IMR-90 (cell line): ENCODE measurements at regions not wholly inside any gene's neighbourhood (a gene's known extent, or its start where the extent isn't known, plus 50 kb on each side); places are given as distances from the start of the nearest gene placed in this dataset.
A peak's percentile ranks its signal among the peaks of the same experiment; 100 is the strongest.

Experiments
- ATAC-seq: fragments of 200-7000 bp; cut with Tn5 transposase; 2 replicates; pipeline ENCODE4 v1.9.1; 2020; ENCODE audit warnings: low read depth, mild to moderate bottlenecking, moderate library complexity
- BruUV-seq: library from RNA; stranded (reverse); fragments of 400-500 nt; replicated peaks from 2 replicates; lab custom pipeline; 2021; lab: Mats Ljungman, UMichigan
- CTCF ChIA-PET: fragments of 300-600 bp; formaldehyde crosslinking; extraction: SDS; loops from one replicate; lab custom pipeline; 2021; ENCODE audit warnings: antibody characterized with exemption; lab: Yijun Ruan, JAX
- POLR2A ChIA-PET: fragments of 300-600 bp; sonication (Branson Sonifier 250); formaldehyde crosslinking; loops from one replicate; lab custom pipeline; 2022; ENCODE audit warnings: antibody characterized with exemption; ENCODE audit not compliant: unreplicated experiment; lab: Charles Lee
- DNase-seq: peaks from one replicate; pipeline ENCODE4 v3.0.0; 2013
- H2AFZ ChIP-seq: replicated peaks from 2 replicates; pipeline ENCODE3; 2013; ENCODE audit warnings: low read length, mild to moderate bottlenecking; ENCODE audit not compliant: poor library complexity
- H2AK5ac ChIP-seq: 2 replicates; pipeline ENCODE4 v1.6.1; 2013; ENCODE audit warnings: low read depth, low read length, inconsistent platforms
- H2AK9ac ChIP-seq: replicated peaks from 2 replicates; pipeline ENCODE3; 2013; ENCODE audit warnings: mild to moderate bottlenecking, low read depth, low read length, moderate library complexity; ENCODE audit not compliant: poor library complexity
- H2BK120ac ChIP-seq: 2 replicates; pipeline ENCODE4 v1.6.1; 2013; ENCODE audit warnings: low read depth, low read length, inconsistent platforms
- H2BK15ac ChIP-seq: 3 replicates; pipeline ENCODE4 v1.6.1; 2013; ENCODE audit warnings: low read depth, low read length, inconsistent platforms
- H2BK20ac ChIP-seq: 2 replicates; pipeline ENCODE4 v1.6.1; 2013; ENCODE audit warnings: low read depth, mild to moderate bottlenecking, inconsistent platforms, low read length, moderate library complexity
- H2BK5ac ChIP-seq: 2 replicates; pipeline ENCODE4 v1.6.1; 2013; ENCODE audit warnings: mild to moderate bottlenecking, low read depth, low read length, inconsistent platforms; ENCODE audit not compliant: poor library complexity, severe bottlenecking
- H3K14ac ChIP-seq: replicated peaks from 2 replicates; pipeline ENCODE4 v1.6.1; 2013; ENCODE audit warnings: low read depth, low read length, inconsistent platforms
- H3K18ac ChIP-seq: 2 replicates; pipeline ENCODE4 v1.6.1; 2013; ENCODE audit warnings: low read depth, low read length, control low read depth
- H3K23ac ChIP-seq: 2 replicates; pipeline ENCODE4 v1.6.1; 2013; ENCODE audit warnings: low read depth, low read length, inconsistent platforms
- H3K27ac ChIP-seq: 2 replicates; pipeline ENCODE4 v1.5.1; 2013; ENCODE audit warnings: mild to moderate bottlenecking, control low read depth, low read length; ENCODE audit not compliant: insufficient read depth
- H3K27me3 ChIP-seq: 2 replicates; pipeline ENCODE4 v1.6.1; 2013; ENCODE audit warnings: low read length; ENCODE audit not compliant: control insufficient read depth, insufficient read depth
- H3K36me3 ChIP-seq: 2 replicates; pipeline ENCODE4 v1.6.1; 2013; ENCODE audit warnings: low read length, mixed read lengths; ENCODE audit not compliant: control insufficient read depth, insufficient read depth
- H3K4ac ChIP-seq: 2 replicates; pipeline ENCODE4 v1.6.1; 2013; ENCODE audit warnings: low read depth, low read length, inconsistent platforms
- H3K4me1 ChIP-seq: 2 replicates; pipeline ENCODE4 v1.6.1; 2013; ENCODE audit warnings: low read length, mixed read lengths; ENCODE audit not compliant: control insufficient read depth, insufficient read depth
- H3K4me2 ChIP-seq: 2 replicates; pipeline ENCODE4 v1.6.1; 2013; ENCODE audit warnings: low read depth, mild to moderate bottlenecking, control low read depth, low read length, moderate library complexity
- H3K4me3 ChIP-seq: 2 replicates; pipeline ENCODE4 v1.5.1; 2013; ENCODE audit warnings: low read depth, mild to moderate bottlenecking, control low read depth, low read length, moderate library complexity; ENCODE audit not compliant: insufficient read depth
- H3K56ac ChIP-seq: 2 replicates; pipeline ENCODE4 v1.6.1; 2013; ENCODE audit warnings: low read length, inconsistent platforms; ENCODE audit not compliant: insufficient read depth; ENCODE audit errors: extremely low read depth
- H3K79me1 ChIP-seq, 2 experiments: 2 replicates each; pipeline ENCODE4 v1.6.1; 2013; ENCODE audit warnings: low read length in 2 of 2, inconsistent platforms in 1 of 2, low read depth in 1 of 2
- H3K9ac ChIP-seq: 2 replicates; pipeline ENCODE4 v1.6.1; 2013; ENCODE audit warnings: low read depth, low read length, control low read depth
- H3K9me1 ChIP-seq: 2 replicates; pipeline ENCODE4 v1.6.1; 2013; ENCODE audit warnings: low read length, inconsistent platforms; ENCODE audit not compliant: insufficient read depth
- H3K9me3 ChIP-seq: 2 replicates; pipeline ENCODE4 v1.6.1; 2013; ENCODE audit warnings: low read length; ENCODE audit not compliant: control insufficient read depth, insufficient read depth
- H4K20me1 ChIP-seq: 2 replicates; pipeline ENCODE4 v1.6.1; 2013; ENCODE audit warnings: low read length, inconsistent platforms; ENCODE audit not compliant: insufficient read depth
- H4K5ac ChIP-seq: 2 replicates; pipeline ENCODE4 v1.6.1; 2013; ENCODE audit warnings: mild to moderate bottlenecking, low read depth, low read length, control low read depth
- H4K8ac ChIP-seq, 2 experiments: 2 replicates each; pipeline ENCODE4 v1.6.1; 2013; ENCODE audit warnings: low read depth in 2 of 2, low read length in 2 of 2, control low read depth in 1 of 2, inconsistent platforms in 1 of 2
- H4K91ac ChIP-seq: 2 replicates; pipeline ENCODE4 v1.6.1; 2013; ENCODE audit warnings: low read depth, low read length, inconsistent platforms; ENCODE audit not compliant: insufficient read depth
- BHLHE40 ChIP-seq: fragments of 150-350 bp; IDR thresholded peaks from 2 replicates; pipeline ENCODE4 v1.6.1; 2016; ENCODE audit warnings: mild to moderate bottlenecking, low read depth, low read length
- CEBPB ChIP-seq: IDR thresholded peaks from 2 replicates; pipeline ENCODE4 v1.6.1; 2012; ENCODE audit warnings: low read depth, low read length, improper control_type of control experiment
- CHD1 ChIP-seq: IDR thresholded peaks from 2 replicates; pipeline ENCODE4 v1.6.1; 2012; ENCODE audit warnings: low read depth, low read length, improper control_type of control experiment
- FOS ChIP-seq: fragments of 150-350 bp; IDR thresholded peaks from 2 replicates; pipeline ENCODE4 v1.6.1; 2016; ENCODE audit warnings: low read depth, low read length
- MAFK ChIP-seq: IDR thresholded peaks from 2 replicates; pipeline ENCODE4 v1.6.1; 2012; ENCODE audit warnings: low read depth, low read length, improper control_type of control experiment
- MAZ ChIP-seq: IDR thresholded peaks from 2 replicates; pipeline ENCODE4 v1.6.1; 2012; ENCODE audit warnings: low read depth, mild to moderate bottlenecking, low read length, improper control_type of control experiment, moderate library complexity, borderline replicate concordance
- MXI1 ChIP-seq: IDR thresholded peaks from 2 replicates; pipeline ENCODE4 v1.6.1; 2012; ENCODE audit warnings: low read depth, mild to moderate bottlenecking, low read length, moderate library complexity, borderline replicate concordance
- NFE2L2 ChIP-seq: fragments of 150-350 bp; IDR thresholded peaks from 2 replicates; pipeline ENCODE4 v1.6.1; 2016; ENCODE audit warnings: low read depth, mild to moderate bottlenecking, low read length
- POLR2A ChIP-seq: IDR thresholded peaks from 2 replicates; pipeline ENCODE4 v1.6.1; 2012; ENCODE audit warnings: mild to moderate bottlenecking, low read depth, low read length
- RAD21 ChIP-seq: IDR thresholded peaks from 2 replicates; pipeline ENCODE4 v1.6.1; 2012; ENCODE audit warnings: low read length, improper control_type of control experiment
- RCOR1 ChIP-seq: IDR thresholded peaks from 2 replicates; pipeline ENCODE4 v1.6.1; 2012; ENCODE audit warnings: mild to moderate bottlenecking, low read length, improper control_type of control experiment; ENCODE audit not compliant: insufficient replicate concordance
- RFX5 ChIP-seq: IDR thresholded peaks from 2 replicates; pipeline ENCODE4 v1.8.0; 2012; ENCODE audit warnings: low read depth, mild to moderate bottlenecking, low read length, moderate library complexity
- SMC3 ChIP-seq: fragments of 150-350 bp; IDR thresholded peaks from 2 replicates; pipeline ENCODE4 v1.6.1; 2016; ENCODE audit warnings: low read depth, mild to moderate bottlenecking, antibody characterized with exemption, low read length, moderate library complexity
- WGBS, 2 experiments: methylation state at CpG; one replicate each; pipeline versions ENCODE4 v1.1.5 to v1.1.7; 2013; ENCODE audit warnings: missing lambda C conversion rate in 2 of 2; ENCODE audit not compliant: insufficient read length in 1 of 2; ENCODE audit errors: extremely low coverage in 2 of 2; 5-methylcytosine and 5-hydroxymethylcytosine counted together
- dilution Hi-C: fragments of 300-500 bp; cut with HindIII; formaldehyde crosslinking; loops from one replicate; pipeline ENCODE4 v1.14.3; 2018; ENCODE audit warnings: low sequenced_read_pairs; ENCODE audit not compliant: unreplicated experiment
- in situ Hi-C: fragments of 300-500 bp; cut with MboI; formaldehyde crosslinking; loops from 3 replicates; pipeline ENCODE4 v1.14.3; 2019; ENCODE audit warnings: low sequenced_read_pairs, inconsistent platforms, mixed read lengths
- intact Hi-C: fragments of 100-400 bp; cut with micrococcal nuclease; formaldehyde crosslinking; loops from 2 replicates; pipeline ENCODE4 v1.10.0; 2022
- TF ChIP-seq, protein P1 (sequence below): fragments of 150-350 bp; IDR thresholded peaks from 2 replicates; pipeline ENCODE4 v1.6.1; 2016; ENCODE audit warnings: low read depth, mild to moderate bottlenecking, low read length, moderate library complexity, borderline replicate concordance
- TF ChIP-seq, protein P2 (sequence below): conservative IDR thresholded peaks from 2 replicates; pipeline ENCODE4 v1.5.1; 2012; ENCODE audit warnings: mild to moderate bottlenecking, low read depth, low read length, improper control_type of control experiment
- TF ChIP-seq, protein P3 (sequence below): fragments of 150-350 bp; IDR thresholded peaks from 2 replicates; pipeline ENCODE4 v1.6.1; 2017; ENCODE audit warnings: mild to moderate bottlenecking, antibody characterized with exemption, low read length, low read depth

DNA sequence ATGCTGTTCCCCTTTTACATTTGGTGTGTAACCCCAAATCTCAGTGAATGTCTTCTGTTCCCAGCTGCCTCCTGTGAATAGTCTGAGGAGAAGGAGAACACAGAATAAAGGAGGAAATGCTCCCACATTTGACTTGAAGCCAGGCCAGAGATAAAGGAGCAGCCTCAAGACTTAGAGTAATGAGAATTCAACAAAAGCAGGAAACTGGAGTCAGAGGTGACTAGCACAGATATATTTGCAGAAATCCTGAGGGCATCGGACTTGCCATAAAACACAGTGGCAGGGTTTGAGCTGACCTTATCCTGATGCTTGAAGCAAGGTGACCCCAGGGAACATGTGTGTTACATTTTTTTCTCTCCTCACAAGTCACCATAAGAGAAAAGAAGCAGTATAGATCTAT, 291.4 kb upstream of the RND3 start:
- POLR2A ChIA-PET = interaction anchor here (0.6 kb wide), 1 partner anchor 541 kb away, joined by 3 read pairs; no protein-coding TSS in a partner anchor
- no peaks in the 10 kb centered on the region for H3K36me3 ChIP-seq
- no TSS peak for BruUV-seq
- no peak overlapping the region for H3K4me3 ChIP-seq
- peak overlapping the region; percentile 72; the same call in 1 of the 2 replicates for H3K18ac ChIP-seq
- H2AK5ac ChIP-seq = no peak overlapping the region
- H3K14ac ChIP-seq = peak overlapping the region; percentile 27; the same call in 1 of the 2 replicates
- no CpG with 5 or more reads among the region's 1 CpG for WGBS, 2 experiments
- H3K27me3 ChIP-seq = no peaks in the 10 kb centered on the region
- H4K5ac ChIP-seq = no peak overlapping the region
- no peak overlapping the region for H3K4me2 ChIP-seq
- peaks cover 3% of the 10 kb centered on the region; the same call in 1 of the 2 replicates for H3K4me1 ChIP-seq
- 0 out of 2 replicates have a peak, but pooled peaks have one; percentile 14 for ATAC-seq
- intact Hi-C loops (no loop called here), in situ Hi-C loops (no loop called here), dilution Hi-C loops (no loop called here)
- no peak overlapping the region for H2BK15ac ChIP-seq
- no peak overlapping the region for H3K9ac ChIP-seq
- no peak overlapping the region for H4K91ac ChIP-seq
- no peaks in the 10 kb centered on the region for H3K79me1 ChIP-seq
- CTCF ChIA-PET = interaction anchor here (1.2 kb wide), 1 partner anchor 10 kb away, joined by 3 read pairs; no protein-coding TSS in a partner anchor
- peak overlapping the region in 1 of 2 experiments; percentile 56; a peak in 1 of 4 replicates for H4K8ac ChIP-seq
- H3K23ac ChIP-seq = 0 out of 2 replicates have a peak overlapping the region, but pooled peaks have one; percentile 52
- no peak overlapping the region for H2AK9ac ChIP-seq
- no peak overlapping the region for H2BK20ac ChIP-seq
- H2AFZ ChIP-seq = peak overlapping the region; percentile 76
- TF ChIP-seq CHD1 (no peak), RAD21 (no peak), NFE2L2 (no peak), BHLHE40 (no peak), FOS (no peak), MXI1 (no peak), SMC3 (no peak), RCOR1 (no peak), RFX5 (no peak), MAFK (no peak), POLR2A (no peak), MAZ (no peak), CEBPB (no peak)
- TF ChIP-seq, protein P1, sequence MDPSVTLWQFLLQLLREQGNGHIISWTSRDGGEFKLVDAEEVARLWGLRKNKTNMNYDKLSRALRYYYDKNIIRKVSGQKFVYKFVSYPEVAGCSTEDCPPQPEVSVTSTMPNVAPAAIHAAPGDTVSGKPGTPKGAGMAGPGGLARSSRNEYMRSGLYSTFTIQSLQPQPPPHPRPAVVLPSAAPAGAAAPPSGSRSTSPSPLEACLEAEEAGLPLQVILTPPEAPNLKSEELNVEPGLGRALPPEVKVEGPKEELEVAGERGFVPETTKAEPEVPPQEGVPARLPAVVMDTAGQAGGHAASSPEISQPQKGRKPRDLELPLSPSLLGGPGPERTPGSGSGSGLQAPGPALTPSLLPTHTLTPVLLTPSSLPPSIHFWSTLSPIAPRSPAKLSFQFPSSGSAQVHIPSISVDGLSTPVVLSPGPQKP = no peak
- TF ChIP-seq, protein P2, sequence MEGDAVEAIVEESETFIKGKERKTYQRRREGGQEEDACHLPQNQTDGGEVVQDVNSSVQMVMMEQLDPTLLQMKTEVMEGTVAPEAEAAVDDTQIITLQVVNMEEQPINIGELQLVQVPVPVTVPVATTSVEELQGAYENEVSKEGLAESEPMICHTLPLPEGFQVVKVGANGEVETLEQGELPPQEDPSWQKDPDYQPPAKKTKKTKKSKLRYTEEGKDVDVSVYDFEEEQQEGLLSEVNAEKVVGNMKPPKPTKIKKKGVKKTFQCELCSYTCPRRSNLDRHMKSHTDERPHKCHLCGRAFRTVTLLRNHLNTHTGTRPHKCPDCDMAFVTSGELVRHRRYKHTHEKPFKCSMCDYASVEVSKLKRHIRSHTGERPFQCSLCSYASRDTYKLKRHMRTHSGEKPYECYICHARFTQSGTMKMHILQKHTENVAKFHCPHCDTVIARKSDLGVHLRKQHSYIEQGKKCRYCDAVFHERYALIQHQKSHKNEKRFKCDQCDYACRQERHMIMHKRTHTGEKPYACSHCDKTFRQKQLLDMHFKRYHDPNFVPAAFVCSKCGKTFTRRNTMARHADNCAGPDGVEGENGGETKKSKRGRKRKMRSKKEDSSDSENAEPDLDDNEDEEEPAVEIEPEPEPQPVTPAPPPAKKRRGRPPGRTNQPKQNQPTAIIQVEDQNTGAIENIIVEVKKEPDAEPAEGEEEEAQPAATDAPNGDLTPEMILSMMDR = no peak
- TF ChIP-seq, protein P3, sequence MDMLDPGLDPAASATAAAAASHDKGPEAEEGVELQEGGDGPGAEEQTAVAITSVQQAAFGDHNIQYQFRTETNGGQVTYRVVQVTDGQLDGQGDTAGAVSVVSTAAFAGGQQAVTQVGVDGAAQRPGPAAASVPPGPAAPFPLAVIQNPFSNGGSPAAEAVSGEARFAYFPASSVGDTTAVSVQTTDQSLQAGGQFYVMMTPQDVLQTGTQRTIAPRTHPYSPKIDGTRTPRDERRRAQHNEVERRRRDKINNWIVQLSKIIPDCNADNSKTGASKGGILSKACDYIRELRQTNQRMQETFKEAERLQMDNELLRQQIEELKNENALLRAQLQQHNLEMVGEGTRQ = no peak
- H3K4ac ChIP-seq = no peak overlapping the region
- no peak overlapping the region for H3K27ac ChIP-seq
- H3K9me1 ChIP-seq = no peaks in the 10 kb centered on the region
- no peaks in the 10 kb centered on the region for H4K20me1 ChIP-seq
- H3K9me3 ChIP-seq = no peaks in the 10 kb centered on the region
- H2BK120ac ChIP-seq = no peak overlapping the region
- DNase-seq = no peak
- H2BK5ac ChIP-seq = no peak overlapping the region
- no peak overlapping the region for H3K56ac ChIP-seq
